Liver (tissue), 8 donors: ENCODE measurements at regions not wholly inside any gene's neighbourhood (a gene's known extent, or its start where the extent isn't known, plus 50 kb on each side); places are given as distances from the start of the nearest gene placed in this dataset.

Experiments
- DNase-seq: peaks from one replicate; pipeline ENCODE4 v3.0.0-alpha.2; 2017; ENCODE audit warnings: low spot score
- H3K27ac ChIP-seq, 2 donors: one replicate each; pipeline ENCODE4 v1.7.0; 2013; ENCODE audit warnings: inconsistent platforms in 2 of 2, low read length in 2 of 2, control low read depth in 1 of 2, low read depth in 1 of 2, mild to moderate bottlenecking in 1 of 2
- H3K27me3 ChIP-seq, 4 donors: one replicate each; pipeline versions ENCODE4 v1.6.1 to v1.7.0; 2013; ENCODE audit warnings: low read length in 3 of 4, inconsistent platforms in 1 of 4, mild to moderate bottlenecking in 1 of 4, moderate library complexity in 1 of 4; ENCODE audit not compliant: control insufficient read depth in 4 of 4, insufficient read depth in 4 of 4
- H3K36me3 ChIP-seq, 4 donors: one replicate each; pipeline versions ENCODE4 v1.6.1 to v1.7.0; 2013; ENCODE audit warnings: low read length in 3 of 4, mild to moderate bottlenecking in 3 of 4, low read depth in 1 of 4, moderate library complexity in 1 of 4; ENCODE audit not compliant: control insufficient read depth in 4 of 4, insufficient read depth in 3 of 4
- H3K4me1 ChIP-seq, 4 donors: one replicate each; pipeline versions ENCODE4 v1.6.1 to v1.7.0; 2013; ENCODE audit warnings: low read length in 3 of 4, mild to moderate bottlenecking in 3 of 4, moderate library complexity in 1 of 4; ENCODE audit not compliant: control insufficient read depth in 4 of 4, insufficient read depth in 4 of 4
- H3K4me3 ChIP-seq, 3 donors: one replicate each; pipeline versions ENCODE4 v1.6.1 to v1.7.0; 2013; ENCODE audit warnings: low read length in 3 of 3, control low read depth in 1 of 3, low read depth in 1 of 3, mild to moderate bottlenecking in 1 of 3
- H3K9ac ChIP-seq, 2 donors: one replicate each; pipeline ENCODE4 v1.7.0; 2013; ENCODE audit warnings: low read length in 2 of 2, mild to moderate bottlenecking in 2 of 2, moderate library complexity in 2 of 2, control low read depth in 1 of 2, low read depth in 1 of 2
- H3K9me3 ChIP-seq, 4 donors: one replicate each; pipeline versions ENCODE4 v1.6.1 to v1.7.0; 2013; ENCODE audit warnings: low read length in 3 of 4; ENCODE audit not compliant: control insufficient read depth in 4 of 4
- EGR1 ChIP-seq, 2 donors: IDR thresholded peaks; 2 replicates each; pipeline ENCODE4 v1.6.1; 2016 to 2018; ENCODE audit warnings: antibody characterized with exemption in 2 of 2, low read depth in 2 of 2
- FOXA1 ChIP-seq: IDR thresholded peaks from 2 replicates; pipeline ENCODE4 v1.6.1; 2016; ENCODE audit warnings: antibody characterized with exemption
- FOXA2 ChIP-seq: IDR thresholded peaks from 2 replicates; pipeline ENCODE4 v1.6.1; 2016; ENCODE audit warnings: antibody characterized with exemption
- GABPA ChIP-seq, 2 donors: IDR thresholded peaks in 1 of 2; conservative IDR thresholded peaks in 1 of 2; 2 replicates each; pipeline ENCODE4 v1.6.1; 2016; ENCODE audit warnings: antibody characterized with exemption in 2 of 2, mild to moderate bottlenecking in 1 of 2, moderate library complexity in 1 of 2
- HNF4A ChIP-seq, 2 donors: conservative IDR thresholded peaks; 2 replicates each; pipeline ENCODE4 v1.6.1; 2016; ENCODE audit warnings: antibody characterized with exemption in 2 of 2, mild to moderate bottlenecking in 2 of 2
- HNF4G ChIP-seq: IDR thresholded peaks from 2 replicates; pipeline ENCODE4 v1.6.1; 2016; ENCODE audit warnings: antibody characterized with exemption
- JUND ChIP-seq, 2 donors: IDR thresholded peaks; 2 replicates each; pipeline ENCODE4 v1.6.1; 2016; ENCODE audit warnings: antibody characterized with exemption in 2 of 2
- NR2F2 ChIP-seq: IDR thresholded peaks from 2 replicates; pipeline ENCODE4 v1.6.1; 2016; ENCODE audit warnings: antibody characterized with exemption
- RAD21 ChIP-seq, 2 donors: IDR thresholded peaks; 2 replicates each; pipeline ENCODE4 v1.6.1; 2016; ENCODE audit warnings: antibody characterized with exemption in 2 of 2, mild to moderate bottlenecking in 2 of 2
- RXRA ChIP-seq, 2 donors: IDR thresholded peaks; 2 replicates each; pipeline ENCODE4 v1.6.1; 2017 to 2018; ENCODE audit warnings: antibody characterized with exemption in 2 of 2, mild to moderate bottlenecking in 1 of 2
- SP1 ChIP-seq: IDR thresholded peaks from 2 replicates; pipeline ENCODE4 v1.6.1; 2018; ENCODE audit warnings: antibody characterized with exemption, mild to moderate bottlenecking
- TAF1 ChIP-seq: conservative IDR thresholded peaks from 2 replicates; pipeline ENCODE4 v1.6.1; 2016; ENCODE audit warnings: antibody characterized with exemption, mild to moderate bottlenecking
- YY1 ChIP-seq: IDR thresholded peaks from 2 replicates; pipeline ENCODE4 v1.6.1; 2016; ENCODE audit warnings: antibody characterized with exemption, mild to moderate bottlenecking
- WGBS: extraction: QIAGEN DNeasy Blood & Tissue Kit; methylation state at CpG from one replicate; pipeline ENCODE4 v1.1.7; 2013; 5-methylcytosine and 5-hydroxymethylcytosine counted together
- TF ChIP-seq, protein P1 (sequence below): IDR thresholded peaks from 2 replicates; pipeline ENCODE4 v1.6.1; 2016; ENCODE audit warnings: antibody characterized with exemption
- TF ChIP-seq, protein P2 (sequence below): IDR thresholded peaks from 2 replicates; pipeline ENCODE4 v1.6.1; 2016; ENCODE audit warnings: antibody characterized with exemption
- TF ChIP-seq, protein P3 (sequence below): IDR thresholded peaks from 2 replicates; pipeline ENCODE4 v1.6.1; 2016; ENCODE audit warnings: antibody characterized with exemption, mild to moderate bottlenecking
- TF ChIP-seq, protein P4 (sequence below): IDR thresholded peaks from 2 replicates; pipeline ENCODE4 v1.6.1; 2016; ENCODE audit warnings: antibody characterized with exemption
- TF ChIP-seq, protein P5 (sequence below): fragments of 150-350 bp; IDR thresholded peaks from 2 replicates; pipeline ENCODE4 v1.5.1; 2017; ENCODE audit warnings: improper control_type of control experiment, low read depth, low read length; ENCODE audit not compliant: missing input control
- donor health status: healthy.
- donor health status: healthy.
- donor health status: healthy.
- donor health status: healthy.
- donor health status: healthy.

DNA sequence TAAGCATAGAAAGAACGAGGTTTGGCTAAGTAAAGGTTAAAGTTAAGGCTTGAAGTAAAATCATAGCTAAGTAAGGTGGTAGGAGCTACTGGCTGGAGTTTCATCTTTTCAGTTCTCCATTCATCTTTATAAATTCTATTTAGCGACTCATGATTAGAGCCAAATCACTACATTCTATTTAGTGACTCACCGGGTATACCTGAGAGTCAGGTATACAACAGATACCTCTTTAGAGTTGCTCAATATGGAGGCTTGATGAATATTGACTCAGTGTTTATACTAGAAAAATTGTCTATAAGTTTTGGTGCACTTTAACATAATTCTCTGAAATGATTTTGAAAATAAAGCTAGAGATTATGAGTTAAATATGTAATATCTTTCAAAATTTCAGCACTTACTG, 328.8 kb upstream of the GRM7 start:
- DNase-seq, result no peak
- H3K4me3 ChIP-seq, result no peak overlapping the region
- TF ChIP-seq FOXA1 (no peak), SP1 (no peak), RAD21 (IDR thresholded peaks at IDR 0.05) (no peak)
- no peak overlapping the region for H3K9ac ChIP-seq
- H3K9me3 ChIP-seq, result no peaks in the 10 kb centered on the region
- no peak overlapping the region for H3K27ac ChIP-seq
- WGBS, result 70% methylated on average over 3 of the region's 3 CpGs
- no peaks in the 10 kb centered on the region for H3K36me3 ChIP-seq
- H3K4me1 ChIP-seq, result no peaks in the 10 kb centered on the region
- H3K27me3 ChIP-seq, result no peaks in the 10 kb centered on the region

DNA sequence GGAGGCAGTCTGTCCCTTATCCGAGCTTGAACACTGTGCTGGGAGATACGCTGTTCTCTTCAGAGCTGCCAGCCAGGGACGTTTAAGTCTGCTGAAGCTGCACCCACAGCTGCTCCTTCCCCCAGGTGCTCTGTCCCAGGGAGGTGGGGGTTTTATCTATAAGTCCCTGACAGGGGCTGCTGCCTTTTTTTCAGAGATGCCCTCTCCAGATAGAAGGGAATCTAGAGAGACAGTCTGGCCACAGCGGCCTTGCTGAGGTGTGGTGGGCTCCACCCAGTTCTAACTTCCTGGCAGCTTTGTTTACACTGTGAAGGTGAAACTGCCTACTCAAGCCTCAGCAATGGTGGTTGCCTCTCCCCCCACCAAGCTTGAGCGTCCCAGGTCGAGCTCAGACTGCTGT, 319.9 kb upstream of the GRM7 start:
- no peak for DNase-seq
- Histone ChIP-seq H3K9ac (no peak overlapping the region), H3K27ac (no peak overlapping the region), H3K4me1 (no peaks in the 10 kb centered on the region), H3K9me3 (peaks cover 0 to 1% (median 0%) of the 10 kb centered on the region in 4 donors), H3K4me3 (no peak overlapping the region), H3K36me3 (no peaks in the 10 kb centered on the region), H3K27me3 (peaks cover 0 to 3% (median 0%) of the 10 kb centered on the region in 4 donors)
- WGBS, result 71% methylated on average over 6 of the region's 6 CpGs
- TF ChIP-seq NR2F2, result no peak
- TF ChIP-seq RXRA (IDR thresholded peaks at IDR 0.05), result no peak
- TF ChIP-seq FOXA2, result no peak
- no peak for TF ChIP-seq TAF1
- TF ChIP-seq, protein P1, sequence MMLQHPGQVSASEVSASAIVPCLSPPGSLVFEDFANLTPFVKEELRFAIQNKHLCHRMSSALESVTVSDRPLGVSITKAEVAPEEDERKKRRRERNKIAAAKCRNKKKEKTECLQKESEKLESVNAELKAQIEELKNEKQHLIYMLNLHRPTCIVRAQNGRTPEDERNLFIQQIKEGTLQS, result no peak
- TF ChIP-seq, protein P2, sequence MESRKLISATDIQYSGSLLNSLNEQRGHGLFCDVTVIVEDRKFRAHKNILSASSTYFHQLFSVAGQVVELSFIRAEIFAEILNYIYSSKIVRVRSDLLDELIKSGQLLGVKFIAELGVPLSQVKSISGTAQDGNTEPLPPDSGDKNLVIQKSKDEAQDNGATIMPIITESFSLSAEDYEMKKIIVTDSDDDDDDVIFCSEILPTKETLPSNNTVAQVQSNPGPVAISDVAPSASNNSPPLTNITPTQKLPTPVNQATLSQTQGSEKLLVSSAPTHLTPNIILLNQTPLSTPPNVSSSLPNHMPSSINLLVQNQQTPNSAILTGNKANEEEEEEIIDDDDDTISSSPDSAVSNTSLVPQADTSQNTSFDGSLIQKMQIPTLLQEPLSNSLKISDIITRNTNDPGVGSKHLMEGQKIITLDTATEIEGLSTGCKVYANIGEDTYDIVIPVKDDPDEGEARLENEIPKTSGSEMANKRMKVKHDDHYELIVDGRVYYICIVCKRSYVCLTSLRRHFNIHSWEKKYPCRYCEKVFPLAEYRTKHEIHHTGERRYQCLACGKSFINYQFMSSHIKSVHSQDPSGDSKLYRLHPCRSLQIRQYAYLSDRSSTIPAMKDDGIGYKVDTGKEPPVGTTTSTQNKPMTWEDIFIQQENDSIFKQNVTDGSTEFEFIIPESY, result no peak
- TF ChIP-seq, protein P3, sequence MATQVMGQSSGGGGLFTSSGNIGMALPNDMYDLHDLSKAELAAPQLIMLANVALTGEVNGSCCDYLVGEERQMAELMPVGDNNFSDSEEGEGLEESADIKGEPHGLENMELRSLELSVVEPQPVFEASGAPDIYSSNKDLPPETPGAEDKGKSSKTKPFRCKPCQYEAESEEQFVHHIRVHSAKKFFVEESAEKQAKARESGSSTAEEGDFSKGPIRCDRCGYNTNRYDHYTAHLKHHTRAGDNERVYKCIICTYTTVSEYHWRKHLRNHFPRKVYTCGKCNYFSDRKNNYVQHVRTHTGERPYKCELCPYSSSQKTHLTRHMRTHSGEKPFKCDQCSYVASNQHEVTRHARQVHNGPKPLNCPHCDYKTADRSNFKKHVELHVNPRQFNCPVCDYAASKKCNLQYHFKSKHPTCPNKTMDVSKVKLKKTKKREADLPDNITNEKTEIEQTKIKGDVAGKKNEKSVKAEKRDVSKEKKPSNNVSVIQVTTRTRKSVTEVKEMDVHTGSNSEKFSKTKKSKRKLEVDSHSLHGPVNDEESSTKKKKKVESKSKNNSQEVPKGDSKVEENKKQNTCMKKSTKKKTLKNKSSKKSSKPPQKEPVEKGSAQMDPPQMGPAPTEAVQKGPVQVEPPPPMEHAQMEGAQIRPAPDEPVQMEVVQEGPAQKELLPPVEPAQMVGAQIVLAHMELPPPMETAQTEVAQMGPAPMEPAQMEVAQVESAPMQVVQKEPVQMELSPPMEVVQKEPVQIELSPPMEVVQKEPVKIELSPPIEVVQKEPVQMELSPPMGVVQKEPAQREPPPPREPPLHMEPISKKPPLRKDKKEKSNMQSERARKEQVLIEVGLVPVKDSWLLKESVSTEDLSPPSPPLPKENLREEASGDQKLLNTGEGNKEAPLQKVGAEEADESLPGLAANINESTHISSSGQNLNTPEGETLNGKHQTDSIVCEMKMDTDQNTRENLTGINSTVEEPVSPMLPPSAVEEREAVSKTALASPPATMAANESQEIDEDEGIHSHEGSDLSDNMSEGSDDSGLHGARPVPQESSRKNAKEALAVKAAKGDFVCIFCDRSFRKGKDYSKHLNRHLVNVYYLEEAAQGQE, result no peak
- TF ChIP-seq SP1, result no peak
- TF ChIP-seq, protein P4, sequence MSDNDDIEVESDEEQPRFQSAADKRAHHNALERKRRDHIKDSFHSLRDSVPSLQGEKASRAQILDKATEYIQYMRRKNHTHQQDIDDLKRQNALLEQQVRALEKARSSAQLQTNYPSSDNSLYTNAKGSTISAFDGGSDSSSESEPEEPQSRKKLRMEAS, result no peak
- no peak for TF ChIP-seq YY1

DNA sequence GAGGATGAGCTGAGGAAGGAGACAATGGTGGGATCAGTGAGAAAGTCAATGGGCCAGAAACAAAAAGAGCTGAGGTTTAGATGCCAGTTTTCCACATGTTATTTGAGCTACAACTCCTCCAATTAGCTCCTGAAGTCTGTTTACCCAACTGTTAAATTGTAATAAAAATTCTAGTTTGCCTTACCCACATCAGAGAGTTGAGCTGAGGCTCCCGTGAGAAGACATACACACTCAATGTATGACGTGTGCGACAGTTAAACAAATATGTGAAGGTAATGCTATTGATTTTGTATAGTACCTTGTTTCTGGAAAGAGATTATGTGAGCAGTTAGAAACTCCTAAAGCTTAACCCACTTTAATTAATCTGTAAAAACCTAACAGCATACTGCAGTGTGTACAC, 318.1 kb upstream of the GRM7 start:
- H3K36me3 ChIP-seq, result no peaks in the 10 kb centered on the region
- peaks cover 0 to 1% (median 0%) of the 10 kb centered on the region in 4 donors for H3K9me3 ChIP-seq
- no peak overlapping the region for H3K27ac ChIP-seq
- H3K9ac ChIP-seq, result no peak overlapping the region
- peaks cover 0 to 3% (median 0%) of the 10 kb centered on the region in 4 donors for H3K27me3 ChIP-seq
- TF ChIP-seq, protein P5, sequence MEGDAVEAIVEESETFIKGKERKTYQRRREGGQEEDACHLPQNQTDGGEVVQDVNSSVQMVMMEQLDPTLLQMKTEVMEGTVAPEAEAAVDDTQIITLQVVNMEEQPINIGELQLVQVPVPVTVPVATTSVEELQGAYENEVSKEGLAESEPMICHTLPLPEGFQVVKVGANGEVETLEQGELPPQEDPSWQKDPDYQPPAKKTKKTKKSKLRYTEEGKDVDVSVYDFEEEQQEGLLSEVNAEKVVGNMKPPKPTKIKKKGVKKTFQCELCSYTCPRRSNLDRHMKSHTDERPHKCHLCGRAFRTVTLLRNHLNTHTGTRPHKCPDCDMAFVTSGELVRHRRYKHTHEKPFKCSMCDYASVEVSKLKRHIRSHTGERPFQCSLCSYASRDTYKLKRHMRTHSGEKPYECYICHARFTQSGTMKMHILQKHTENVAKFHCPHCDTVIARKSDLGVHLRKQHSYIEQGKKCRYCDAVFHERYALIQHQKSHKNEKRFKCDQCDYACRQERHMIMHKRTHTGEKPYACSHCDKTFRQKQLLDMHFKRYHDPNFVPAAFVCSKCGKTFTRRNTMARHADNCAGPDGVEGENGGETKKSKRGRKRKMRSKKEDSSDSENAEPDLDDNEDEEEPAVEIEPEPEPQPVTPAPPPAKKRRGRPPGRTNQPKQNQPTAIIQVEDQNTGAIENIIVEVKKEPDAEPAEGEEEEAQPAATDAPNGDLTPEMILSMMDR, result no peak
- TF ChIP-seq JUND (IDR thresholded peaks at IDR 0.05), result no peak
- TF ChIP-seq YY1, result no peak
- TF ChIP-seq FOXA2, result no peak
- TF ChIP-seq HNF4A (conservative IDR thresholded peaks at IDR 0.05), result no peak
- TF ChIP-seq EGR1 (IDR thresholded peaks at IDR 0.05; ENCODE audit: low read depth in 2 of 2), result no peak
- no peak for TF ChIP-seq GABPA (IDR thresholded peaks at IDR 0.05 in 1 of 2, conservative IDR thresholded peaks at IDR 0.05 in 1 of 2)
- TF ChIP-seq SP1, result no peak
- no peak for TF ChIP-seq HNF4G
- TF ChIP-seq, protein P2, result no peak
- TF ChIP-seq RXRA (IDR thresholded peaks at IDR 0.05), result no peak
- TF ChIP-seq, protein P1, result no peak
- TF ChIP-seq, protein P4, result no peak
- TF ChIP-seq NR2F2, result no peak
- TF ChIP-seq TAF1, result no peak
- DNase-seq, result no peak
- no peak overlapping the region for H3K4me3 ChIP-seq
- H3K4me1 ChIP-seq, result no peaks in the 10 kb centered on the region
- 40% methylated on average over 3 of the region's 3 CpGs for WGBS
